Fibroblast of peridontal ligament (primary cell): ENCODE measurements at regions not wholly inside any gene's neighbourhood (a gene's known extent, or its start where the extent isn't known, plus 50 kb on each side); places are given as distances from the start of the nearest gene placed in this dataset.
"Not testable (repeated sequence)": the region's sequence is repeated elsewhere in the genome, so short reads cannot be mapped to it uniquely, and the experiment has no call there.

Experiments used
- DNase-seq: peaks from one replicate; pipeline ENCODE4 v3.0.0-alpha.2; 2010; ENCODE audit errors: extremely low read depth

GRCh38 chr18:15061289-15061896 is 313.4 kb downstream of the ANKRD30B start:
- DNase-seq: not testable (repeated sequence)

GRCh38 chr18:15066434-15066833 is 318.5 kb downstream of the ANKRD30B start:
- not testable (repeated sequence) for DNase-seq

- DNase-seq: not testable (repeated sequence)
Measured at GRCh38 chr18:15071311-15071710, 323.3 kb downstream of the ANKRD30B start.
